ENCODE measurements at regions not wholly inside any gene's neighbourhood (a gene's known extent, or its start where the extent isn't known, plus 50 kb on each side); places are given as distances from the start of the nearest gene placed in this dataset.

DNA sequence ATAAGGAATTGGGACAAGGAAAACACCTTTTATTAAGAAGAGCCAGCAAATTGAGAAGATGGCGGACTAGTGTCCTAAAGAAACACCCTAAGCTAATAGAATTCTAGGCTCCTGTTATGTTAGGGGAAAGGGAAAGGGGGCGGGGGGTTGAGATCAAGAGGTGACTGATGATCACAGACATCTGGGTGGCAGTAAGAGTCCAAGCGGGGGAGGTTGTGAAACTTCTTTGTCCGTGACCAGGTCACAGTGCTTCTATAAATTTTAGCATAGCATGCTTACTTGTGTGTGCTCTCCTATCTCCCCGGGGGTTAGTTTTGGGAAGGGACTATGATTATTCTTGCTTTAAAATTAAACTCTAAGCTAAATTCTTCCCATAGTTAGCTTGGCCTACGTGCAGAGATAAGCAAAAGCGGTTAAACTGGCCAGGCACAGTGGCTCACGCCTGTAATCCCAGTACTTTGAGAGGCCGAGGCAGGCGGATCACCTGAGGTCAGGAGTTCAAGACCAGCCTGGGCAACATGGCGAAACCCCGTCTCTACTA, 262.1 kb downstream of the SKIDA1 start:
- TF ChIP-seq, protein P1, sequence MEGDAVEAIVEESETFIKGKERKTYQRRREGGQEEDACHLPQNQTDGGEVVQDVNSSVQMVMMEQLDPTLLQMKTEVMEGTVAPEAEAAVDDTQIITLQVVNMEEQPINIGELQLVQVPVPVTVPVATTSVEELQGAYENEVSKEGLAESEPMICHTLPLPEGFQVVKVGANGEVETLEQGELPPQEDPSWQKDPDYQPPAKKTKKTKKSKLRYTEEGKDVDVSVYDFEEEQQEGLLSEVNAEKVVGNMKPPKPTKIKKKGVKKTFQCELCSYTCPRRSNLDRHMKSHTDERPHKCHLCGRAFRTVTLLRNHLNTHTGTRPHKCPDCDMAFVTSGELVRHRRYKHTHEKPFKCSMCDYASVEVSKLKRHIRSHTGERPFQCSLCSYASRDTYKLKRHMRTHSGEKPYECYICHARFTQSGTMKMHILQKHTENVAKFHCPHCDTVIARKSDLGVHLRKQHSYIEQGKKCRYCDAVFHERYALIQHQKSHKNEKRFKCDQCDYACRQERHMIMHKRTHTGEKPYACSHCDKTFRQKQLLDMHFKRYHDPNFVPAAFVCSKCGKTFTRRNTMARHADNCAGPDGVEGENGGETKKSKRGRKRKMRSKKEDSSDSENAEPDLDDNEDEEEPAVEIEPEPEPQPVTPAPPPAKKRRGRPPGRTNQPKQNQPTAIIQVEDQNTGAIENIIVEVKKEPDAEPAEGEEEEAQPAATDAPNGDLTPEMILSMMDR (IDR thresholded peaks at IDR 0.05; ENCODE audit: control extremely low read depth, extremely low read depth, low read depth, missing control alignments): no peak
- DNase-seq (ENCODE audit: extremely low spot score): no peak
- POLR2A ChIA-PET: no interaction called here
- CTCF ChIA-PET: no interaction called here

DNA sequence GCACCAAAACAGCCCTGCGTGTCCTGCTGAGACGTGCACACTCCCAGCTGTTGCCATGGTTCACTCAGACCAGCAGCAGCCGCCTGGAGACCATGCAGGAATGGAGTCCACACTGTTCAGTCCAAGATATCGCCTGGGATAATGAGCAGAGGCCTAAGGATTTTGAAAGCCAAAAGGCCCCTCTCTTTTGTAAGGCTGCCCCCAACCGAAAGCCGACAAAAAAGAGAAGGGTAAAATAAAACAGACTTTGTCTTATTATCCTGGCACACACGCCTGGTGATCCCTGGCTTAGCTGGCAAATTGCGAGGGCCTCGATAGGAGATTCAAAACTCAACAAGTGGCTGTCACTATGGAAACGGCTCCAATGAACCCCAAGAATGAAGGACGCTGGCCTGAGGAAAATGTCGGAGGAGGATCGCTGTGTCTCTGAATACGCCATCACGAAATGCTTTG, 263.6 kb downstream of the SKIDA1 start:
- ChIA-PET POLR2A (no interaction called here), CTCF (no interaction called here)
- TF ChIP-seq, protein P1 (IDR thresholded peaks at IDR 0.05; ENCODE audit: control extremely low read depth, extremely low read depth, low read depth, missing control alignments): no peak
- no peak for DNase-seq (ENCODE audit: extremely low spot score)

DNA sequence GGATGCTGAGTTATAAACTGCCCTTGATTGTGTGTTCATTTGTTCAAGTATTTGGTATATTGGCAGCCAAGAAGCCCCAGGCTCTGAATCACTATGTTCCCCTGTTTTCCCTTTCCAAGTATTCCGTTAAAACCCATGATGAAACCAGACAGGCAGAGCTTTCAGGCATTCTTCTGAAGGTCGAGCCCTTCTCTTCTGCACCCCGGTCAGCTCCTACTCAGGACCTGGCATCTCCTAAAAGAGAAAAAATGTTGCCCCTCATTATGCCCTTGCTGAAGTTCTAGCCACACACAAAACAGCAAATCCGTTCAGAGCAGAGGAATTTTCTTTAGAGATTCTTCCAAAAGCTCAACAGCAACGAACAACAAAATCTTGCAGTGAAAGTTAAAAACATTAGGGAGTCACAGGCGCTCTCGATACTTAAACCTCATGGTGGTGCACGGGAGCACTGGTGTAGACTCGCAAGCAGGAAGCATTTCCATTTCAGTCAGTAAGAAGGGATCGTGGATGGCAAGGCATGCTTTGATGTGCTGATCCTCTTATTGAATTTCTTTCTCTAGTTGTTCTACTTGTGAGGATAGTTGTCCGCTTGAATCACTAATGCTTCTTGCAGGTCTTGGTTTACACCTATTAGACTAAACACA, 264.9 kb downstream of the SKIDA1 start:
- TF ChIP-seq, protein P1 (IDR thresholded peaks at IDR 0.05; ENCODE audit: control extremely low read depth, extremely low read depth, low read depth, missing control alignments): no peak
- POLR2A ChIA-PET: no interaction called here
- CTCF ChIA-PET: no interaction called here
- no peak for DNase-seq (ENCODE audit: extremely low spot score)

DNA sequence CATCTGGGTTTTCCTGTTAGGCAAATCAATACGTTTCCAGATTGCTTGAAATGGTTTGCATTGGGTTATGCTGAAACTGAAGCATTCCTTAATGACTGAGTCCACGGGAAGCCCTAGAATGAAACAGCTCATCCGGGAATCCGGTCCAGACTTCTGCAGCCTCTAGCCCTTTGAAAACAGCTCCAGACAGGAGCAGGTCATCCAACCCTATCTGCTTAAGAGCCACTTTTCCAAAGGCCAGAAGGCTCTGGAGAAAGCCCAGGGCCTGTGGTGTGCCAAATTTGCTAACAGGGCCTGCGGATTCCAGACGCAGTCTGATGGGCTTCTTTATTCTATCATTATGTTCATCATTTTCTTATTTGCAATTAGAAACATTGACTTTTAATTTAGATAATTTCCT, 265.4 kb downstream of the SKIDA1 start:
- TF ChIP-seq, protein P1 (IDR thresholded peaks at IDR 0.05; ENCODE audit: control extremely low read depth, extremely low read depth, low read depth, missing control alignments): no peak
- POLR2A ChIA-PET: no interaction called here

DNA sequence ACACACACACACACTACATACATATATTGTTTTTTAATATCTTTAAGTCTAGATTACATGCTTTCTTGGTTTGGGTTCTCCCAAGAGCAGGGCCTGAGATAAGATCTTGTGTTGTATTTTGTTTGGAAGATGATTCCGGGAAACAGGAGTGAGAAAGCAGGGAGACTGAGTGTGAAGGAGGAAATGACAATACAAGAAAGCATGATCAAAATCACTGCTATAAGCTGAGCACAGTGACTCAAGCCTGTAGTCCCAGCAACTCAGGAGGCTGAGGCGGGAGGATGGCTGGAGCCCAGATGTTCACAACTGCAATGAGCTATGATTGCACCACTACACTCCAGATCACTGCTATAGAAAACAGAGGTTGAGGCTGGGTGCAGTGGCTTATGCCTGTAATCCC, 267.6 kb downstream of the SKIDA1 start:
- ChIA-PET POLR2A (no interaction called here), CTCF (interaction anchor here (1.2 kb wide), 1 partner anchor 239 kb away, joined by 3 read pairs; no protein-coding TSS in a partner anchor)
- DNase-seq (ENCODE audit: extremely low spot score): no peak
- TF ChIP-seq, protein P1 (IDR thresholded peaks at IDR 0.05; ENCODE audit: control extremely low read depth, extremely low read depth, low read depth, missing control alignments): no peak

More for the DNA sequence above, 265.4 kb downstream of the SKIDA1 start:
- CTCF ChIA-PET: interaction anchor here (0.7 kb wide), 1 partner anchor 19 kb away, joined by 3 read pairs; no protein-coding TSS in a partner anchor
- DNase-seq (ENCODE audit: extremely low spot score): no peak

DNA sequence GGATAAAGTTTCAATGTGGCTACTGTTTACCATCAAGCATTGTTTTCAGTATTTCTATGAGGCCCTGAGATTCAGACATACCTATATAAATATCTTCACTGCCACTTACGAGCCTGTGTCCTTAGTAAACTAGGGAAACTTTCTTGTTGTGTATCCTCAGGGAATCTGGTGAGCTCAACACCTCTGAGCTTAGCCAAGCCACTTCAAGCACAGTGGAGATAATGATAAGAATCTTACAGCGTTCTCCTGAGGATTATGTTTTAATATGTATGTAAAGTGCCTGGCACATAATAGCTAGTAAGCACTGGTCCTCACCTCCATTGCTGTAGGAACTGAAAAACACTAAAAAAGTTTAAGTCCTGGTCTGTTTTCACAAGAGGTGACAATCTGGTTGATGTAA, 268.3 kb downstream of the SKIDA1 start:
- POLR2A ChIA-PET: no interaction called here
- TF ChIP-seq, protein P1 (IDR thresholded peaks at IDR 0.05; ENCODE audit: control extremely low read depth, extremely low read depth, low read depth, missing control alignments): no peak
- no peak for DNase-seq (ENCODE audit: extremely low spot score)
- CTCF ChIA-PET: interaction anchor here (1.2 kb wide), 1 partner anchor 178 kb away, joined by 3 read pairs; no protein-coding TSS in a partner anchor

Measured in GM10248 (cell line).